HG02623 (cell line): ENCODE measurements at regions not wholly inside any gene's neighbourhood (a gene's known extent, or its start where the extent isn't known, plus 50 kb on each side); places are given as distances from the start of the nearest gene placed in this dataset.
A peak's percentile ranks its signal among the peaks of the same experiment; 100 is the strongest.

ENCODE experiments used
- ATAC-seq: cut with Tn5 transposase; IDR thresholded peaks from one replicate; pipeline ENCODE4 v1.9.1; 2021; ENCODE audit warnings: moderate library complexity; ENCODE audit not compliant: unreplicated experiment

GRCh38 chr2:216287251-216287650, 85.0 kb downstream of the MARCHF4 start:
- no peak for ATAC-seq

- ATAC-seq, result no peak
Measured at GRCh38 chr2:216286616-216287231, 85.6 kb downstream of the MARCHF4 start.

GRCh38 chr2:216285701-216286100, 86.6 kb downstream of the MARCHF4 start:
- no peak for ATAC-seq

- no peak for ATAC-seq
Measured at GRCh38 chr2:216284708-216285107, 87.6 kb downstream of the MARCHF4 start.

GRCh38 chr2:216283038-216283900, 89.0 kb downstream of the MARCHF4 start:
- ATAC-seq, result peak; percentile 48

GRCh38 chr2:216281876-216282275, 90.4 kb downstream of the MARCHF4 start:
- ATAC-seq, result no peak

- ATAC-seq, result no peak
Measured at GRCh38 chr2:216281316-216281715, 91.0 kb downstream of the MARCHF4 start.

GRCh38 chr2:216279459-216279858, 92.8 kb downstream of the MARCHF4 start:
- no peak for ATAC-seq

GRCh38 chr2:216279031-216279430, 93.3 kb downstream of the MARCHF4 start:
- no peak for ATAC-seq

GRCh38 chr2:216275890-216276289, 96.4 kb downstream of the MARCHF4 start:
- no peak for ATAC-seq

GRCh38 chr2:216274194-216274840, 98.0 kb downstream of the MARCHF4 start:
- ATAC-seq, result no peak

GRCh38 chr2:216261042-216261537, 111.2 kb downstream of the MARCHF4 start:
- ATAC-seq, result no peak

- ATAC-seq, result no peak
Measured at GRCh38 chr2:216260629-216261028, 111.7 kb downstream of the MARCHF4 start.

GRCh38 chr2:216259081-216259480, 113.2 kb downstream of the MARCHF4 start:
- no peak for ATAC-seq

GRCh38 chr2:216257089-216257488, 115.2 kb downstream of the MARCHF4 start:
- no peak for ATAC-seq
